ENCODE measurements at regions not wholly inside any gene's neighbourhood (a gene's known extent, or its start where the extent isn't known, plus 50 kb on each side); places are given as distances from the start of the nearest gene placed in this dataset.

- DNase-seq, result no peak
Observed at GRCh38 chr20:51867251-51867650, 64.9 kb upstream of the SALL4 start.

- no peak for DNase-seq
Observed at GRCh38 chr20:51864967-51865366, 62.6 kb upstream of the SALL4 start.

- no peak for DNase-seq
Observed at GRCh38 chr20:51862796-51863195, 60.5 kb upstream of the SALL4 start.

- no peak for DNase-seq
Observed at GRCh38 chr20:51861726-51862466, 59.6 kb upstream of the SALL4 start.

GRCh38 chr20:51860111-51860882, 58.0 kb upstream of the SALL4 start:
- DNase-seq, result no peak

GRCh38 chr20:51856432-51856831, 54.1 kb upstream of the SALL4 start:
- no peak for DNase-seq

- no peak for DNase-seq
Observed at GRCh38 chr20:51854921-51855320, 52.6 kb upstream of the SALL4 start.

All from AML-193 (cell line).